ENCODE measurements at regions not wholly inside any gene's neighbourhood (a gene's known extent, or its start where the extent isn't known, plus 50 kb on each side); places are given as distances from the start of the nearest gene placed in this dataset.

DNA sequence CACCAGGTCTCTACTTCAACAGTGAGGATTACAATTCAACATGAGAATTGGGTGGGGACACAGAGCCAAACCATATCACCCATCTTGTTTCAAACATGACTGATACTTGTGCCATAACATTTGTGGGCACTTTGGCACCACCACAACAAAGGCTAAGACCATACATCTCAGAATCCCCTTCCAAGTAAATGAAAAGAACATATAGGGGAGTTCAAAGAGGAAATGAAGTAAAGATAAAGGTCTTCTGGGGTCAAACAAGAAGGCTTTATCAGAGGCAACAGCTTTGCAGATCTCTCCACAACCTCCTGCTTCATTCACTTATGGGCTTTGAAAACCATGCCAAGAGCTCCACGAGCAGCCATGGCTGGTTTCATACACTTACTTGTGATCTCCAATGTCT lies 122.7 kb downstream of the ANKRD50 start:
- no peak overlapping the region for H4K8ac ChIP-seq (ENCODE audit: low read depth, low read length)
- H4K91ac ChIP-seq (ENCODE audit: low read depth, low read length, poor library complexity) = no peak overlapping the region
- no peak overlapping the region for H3K4ac ChIP-seq (ENCODE audit: low read length)
- no peak overlapping the region for H3K14ac ChIP-seq (ENCODE audit: low read length)
- no peaks in the 10 kb centered on the region for H3K4me1 ChIP-seq (ENCODE audit: control insufficient read depth in 2 of 2, insufficient read depth in 1 of 2, low read depth in 1 of 2, low read length in 2 of 2)
- no peak overlapping the region for H3K27ac ChIP-seq (replicated peaks; ENCODE audit: low read length)
- H2BK120ac ChIP-seq (ENCODE audit: low read depth, low read length) = no peak overlapping the region
- no peak overlapping the region for H2AK5ac ChIP-seq (ENCODE audit: low read depth, low read length)
- no CpG with 5 or more reads among the region's 1 CpG for WGBS, 2 donors (ENCODE audit: extremely low coverage in 2 of 2, insufficient read length in 2 of 2, insufficient replicate concordance in 1 of 2)
- no peaks in the 10 kb centered on the region for H3K36me3 ChIP-seq (replicated peaks in 1 of 2; ENCODE audit: control insufficient read depth in 2 of 2, insufficient read depth in 2 of 2, low read length in 2 of 2)
- no peak overlapping the region for H2BK5ac ChIP-seq (ENCODE audit: low read length)
- no peak overlapping the region for H3K18ac ChIP-seq (ENCODE audit: low read length)
- no peak overlapping the region for H2BK12ac ChIP-seq (ENCODE audit: low read length)
- H3K79me1 ChIP-seq (ENCODE audit: low read depth, low read length) = no peaks in the 10 kb centered on the region
- no peaks in the 10 kb centered on the region for H3K9me3 ChIP-seq (replicated peaks in 1 of 2; ENCODE audit: control insufficient read depth in 2 of 2, insufficient read depth in 1 of 2, low read depth in 1 of 2, low read length in 2 of 2)
- H3K4me2 ChIP-seq (ENCODE audit: insufficient read depth, low read length, poor library complexity, severe bottlenecking) = no peak overlapping the region
- DNase-seq (ENCODE audit: low spot score) = no peak
- H2AFZ ChIP-seq (ENCODE audit: low read length) = no peak overlapping the region
- no peak overlapping the region for H3K9ac ChIP-seq (ENCODE audit: low read depth, low read length, poor library complexity)
- no peak overlapping the region for H2BK15ac ChIP-seq (ENCODE audit: low read length)
- no peak overlapping the region for H3K4me3 ChIP-seq (ENCODE audit: low read length in 2 of 2)
- H3K27me3 ChIP-seq (ENCODE audit: control insufficient read depth in 3 of 3, insufficient read depth in 3 of 3, low read depth in 1 of 3, low read length in 3 of 3) = no peaks in the 10 kb centered on the region
- H3K23ac ChIP-seq (ENCODE audit: low read depth, low read length, poor library complexity) = no peak overlapping the region

DNA sequence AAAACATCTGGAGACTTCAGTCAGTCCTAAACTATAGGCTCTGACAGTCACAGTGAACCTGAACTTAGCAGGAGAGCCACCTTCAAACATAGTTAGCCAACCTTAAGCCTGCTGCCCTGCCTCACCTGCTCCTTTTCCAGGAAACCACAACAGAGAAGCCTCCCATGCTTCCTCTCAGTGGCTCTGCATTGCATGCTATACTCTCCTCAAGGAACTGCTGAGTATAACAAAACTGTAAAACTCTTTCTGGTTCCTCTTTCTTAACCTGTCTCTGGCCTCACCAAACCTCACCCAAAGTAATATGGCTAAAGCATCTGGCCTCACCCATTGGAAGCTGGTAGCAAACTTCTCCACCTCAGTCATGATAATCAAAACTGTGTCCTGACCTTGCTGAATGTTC lies 122.1 kb downstream of the ANKRD50 start:
- H3K4ac ChIP-seq (ENCODE audit: low read length) = no peak overlapping the region
- no peaks in the 10 kb centered on the region for H3K27me3 ChIP-seq (ENCODE audit: control insufficient read depth in 3 of 3, insufficient read depth in 3 of 3, low read depth in 1 of 3, low read length in 3 of 3)
- H4K91ac ChIP-seq (ENCODE audit: low read depth, low read length, poor library complexity) = no peak overlapping the region
- no peaks in the 10 kb centered on the region for H3K4me1 ChIP-seq (ENCODE audit: control insufficient read depth in 2 of 2, insufficient read depth in 1 of 2, low read depth in 1 of 2, low read length in 2 of 2)
- H2AK5ac ChIP-seq (ENCODE audit: low read depth, low read length) = no peak overlapping the region
- H2BK15ac ChIP-seq (ENCODE audit: low read length) = no peak overlapping the region
- DNase-seq (ENCODE audit: low spot score) = no peak
- no peak overlapping the region for H2BK5ac ChIP-seq (ENCODE audit: low read length)
- H3K23ac ChIP-seq (ENCODE audit: low read depth, low read length, poor library complexity) = no peak overlapping the region
- H2BK12ac ChIP-seq (ENCODE audit: low read length) = no peak overlapping the region
- H3K4me2 ChIP-seq (ENCODE audit: insufficient read depth, low read length, poor library complexity, severe bottlenecking) = no peak overlapping the region
- H3K14ac ChIP-seq (ENCODE audit: low read length) = no peak overlapping the region
- H3K79me1 ChIP-seq (ENCODE audit: low read depth, low read length) = no peaks in the 10 kb centered on the region
- H3K9ac ChIP-seq (ENCODE audit: low read depth, low read length, poor library complexity) = no peak overlapping the region
- no peak overlapping the region for H2BK120ac ChIP-seq (ENCODE audit: low read depth, low read length)
- no peak overlapping the region for H4K8ac ChIP-seq (ENCODE audit: low read depth, low read length)
- no peak overlapping the region for H2AFZ ChIP-seq (ENCODE audit: low read length)
- no peaks in the 10 kb centered on the region for H3K9me3 ChIP-seq (replicated peaks in 1 of 2; ENCODE audit: control insufficient read depth in 2 of 2, insufficient read depth in 1 of 2, low read depth in 1 of 2, low read length in 2 of 2)
- H3K36me3 ChIP-seq (replicated peaks in 1 of 2; ENCODE audit: control insufficient read depth in 2 of 2, insufficient read depth in 2 of 2, low read length in 2 of 2) = no peaks in the 10 kb centered on the region
- H3K18ac ChIP-seq (ENCODE audit: low read length) = no peak overlapping the region
- no peak overlapping the region for H3K4me3 ChIP-seq (ENCODE audit: low read length in 2 of 2)
- H3K27ac ChIP-seq (replicated peaks; ENCODE audit: low read length) = no peak overlapping the region

DNA sequence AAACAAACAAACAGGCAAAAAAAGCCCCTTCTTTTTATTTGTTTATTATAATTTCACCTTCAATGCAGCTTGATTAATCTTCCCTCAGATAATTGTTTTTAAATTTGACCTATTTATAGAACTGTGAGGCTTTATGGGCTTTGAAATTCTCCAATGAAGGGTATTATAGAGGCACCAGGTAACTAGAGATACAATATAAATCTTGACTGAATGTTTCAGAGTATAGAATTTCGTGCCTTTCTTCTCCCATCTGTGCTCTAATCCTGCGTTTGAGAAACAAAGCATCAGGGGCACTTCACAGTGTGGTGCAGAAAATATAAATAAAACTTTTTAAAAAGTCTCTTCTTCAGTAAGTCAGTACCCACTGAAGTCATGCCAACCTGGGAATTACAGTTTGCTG lies 120.9 kb downstream of the ANKRD50 start:
- no CpG with 5 or more reads among the region's 2 CpGs for WGBS, 2 donors (ENCODE audit: extremely low coverage in 2 of 2, insufficient read length in 2 of 2, insufficient replicate concordance in 1 of 2)
- no peak overlapping the region for H3K18ac ChIP-seq (ENCODE audit: low read length)

DNA sequence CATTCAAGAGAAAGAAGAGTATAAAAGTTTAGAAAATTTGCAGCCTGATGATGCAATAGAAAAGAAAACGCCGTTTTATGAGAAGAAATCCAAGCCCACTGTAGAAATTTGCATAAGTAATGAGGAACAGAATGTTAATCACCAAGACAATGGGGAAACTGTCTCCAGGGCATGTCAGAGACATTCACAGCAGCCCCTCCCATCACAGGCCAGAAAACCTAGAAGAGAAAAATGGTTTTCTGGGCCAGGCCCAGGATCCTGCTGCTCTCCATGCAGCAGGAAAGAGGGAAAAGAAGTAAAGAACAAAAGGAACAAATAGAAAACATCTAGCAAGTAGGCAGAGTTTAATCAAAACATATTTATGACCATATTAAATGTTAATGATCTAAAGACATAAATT lies 119.0 kb downstream of the ANKRD50 start:
- no peak overlapping the region for H3K4me3 ChIP-seq (ENCODE audit: low read length in 2 of 2)
- no peak overlapping the region for H2AFZ ChIP-seq (ENCODE audit: low read length)
- H2AK5ac ChIP-seq (ENCODE audit: low read depth, low read length) = no peak overlapping the region
- no peak overlapping the region for H3K27ac ChIP-seq (replicated peaks; ENCODE audit: low read length)
- no peak for DNase-seq (ENCODE audit: low spot score)
- H3K23ac ChIP-seq (ENCODE audit: low read depth, low read length, poor library complexity) = no peak overlapping the region
- no peak overlapping the region for H4K91ac ChIP-seq (ENCODE audit: low read depth, low read length, poor library complexity)
- no peak overlapping the region for H2BK5ac ChIP-seq (ENCODE audit: low read length)
- H3K36me3 ChIP-seq (replicated peaks in 1 of 2; ENCODE audit: control insufficient read depth in 2 of 2, insufficient read depth in 2 of 2, low read length in 2 of 2) = no peaks in the 10 kb centered on the region
- no peak overlapping the region for H2BK120ac ChIP-seq (ENCODE audit: low read depth, low read length)
- H3K9me3 ChIP-seq (replicated peaks in 1 of 2; ENCODE audit: control insufficient read depth in 2 of 2, insufficient read depth in 1 of 2, low read depth in 1 of 2, low read length in 2 of 2) = no peaks in the 10 kb centered on the region
- H3K18ac ChIP-seq (ENCODE audit: low read length) = no peak overlapping the region
- no peaks in the 10 kb centered on the region for H3K27me3 ChIP-seq (ENCODE audit: control insufficient read depth in 3 of 3, insufficient read depth in 3 of 3, low read depth in 1 of 3, low read length in 3 of 3)
- H3K4me2 ChIP-seq (ENCODE audit: insufficient read depth, low read length, poor library complexity, severe bottlenecking) = no peak overlapping the region
- no peak overlapping the region for H2BK12ac ChIP-seq (ENCODE audit: low read length)
- H2BK15ac ChIP-seq (ENCODE audit: low read length) = no peak overlapping the region
- H3K4me1 ChIP-seq (ENCODE audit: control insufficient read depth in 2 of 2, insufficient read depth in 1 of 2, low read depth in 1 of 2, low read length in 2 of 2) = no peaks in the 10 kb centered on the region
- no peak overlapping the region for H3K4ac ChIP-seq (ENCODE audit: low read length)
- no peak overlapping the region for H4K8ac ChIP-seq (ENCODE audit: low read depth, low read length)
- WGBS, 2 donors (ENCODE audit: extremely low coverage in 2 of 2, insufficient read length in 2 of 2, insufficient replicate concordance in 1 of 2) = no CpG with 5 or more reads among the region's 2 CpGs
- H3K9ac ChIP-seq (ENCODE audit: low read depth, low read length, poor library complexity) = no peak overlapping the region
- no peaks in the 10 kb centered on the region for H3K79me1 ChIP-seq (ENCODE audit: low read depth, low read length)
- no peak overlapping the region for H3K14ac ChIP-seq (ENCODE audit: low read length)

More for the DNA sequence above, 120.9 kb downstream of the ANKRD50 start:
- Histone ChIP-seq H3K36me3 (replicated peaks in 1 of 2; ENCODE audit: control insufficient read depth in 2 of 2, insufficient read depth in 2 of 2, low read length in 2 of 2) (no peaks in the 10 kb centered on the region), H4K91ac (ENCODE audit: low read depth, low read length, poor library complexity) (no peak overlapping the region), H3K4me1 (ENCODE audit: control insufficient read depth in 2 of 2, insufficient read depth in 1 of 2, low read depth in 1 of 2, low read length in 2 of 2) (no peaks in the 10 kb centered on the region), H3K9me3 (replicated peaks in 1 of 2; ENCODE audit: control insufficient read depth in 2 of 2, insufficient read depth in 1 of 2, low read depth in 1 of 2, low read length in 2 of 2) (no peaks in the 10 kb centered on the region), H2AFZ (ENCODE audit: low read length) (no peak overlapping the region), H2BK15ac (ENCODE audit: low read length) (no peak overlapping the region), H4K8ac (ENCODE audit: low read depth, low read length) (no peak overlapping the region), H3K14ac (ENCODE audit: low read length) (no peak overlapping the region), H3K27me3 (ENCODE audit: control insufficient read depth in 3 of 3, insufficient read depth in 3 of 3, low read depth in 1 of 3, low read length in 3 of 3) (no peaks in the 10 kb centered on the region), H2BK120ac (ENCODE audit: low read depth, low read length) (no peak overlapping the region), H3K79me1 (ENCODE audit: low read depth, low read length) (no peaks in the 10 kb centered on the region), H3K9ac (ENCODE audit: low read depth, low read length, poor library complexity) (no peak overlapping the region), H2BK5ac (ENCODE audit: low read length) (no peak overlapping the region), H3K4ac (ENCODE audit: low read length) (no peak overlapping the region), H2AK5ac (ENCODE audit: low read depth, low read length) (no peak overlapping the region), H3K23ac (ENCODE audit: low read depth, low read length, poor library complexity) (no peak overlapping the region), H2BK12ac (ENCODE audit: low read length) (no peak overlapping the region), H3K27ac (replicated peaks; ENCODE audit: low read length) (no peak overlapping the region), H3K4me2 (ENCODE audit: insufficient read depth, low read length, poor library complexity, severe bottlenecking) (no peak overlapping the region), H3K4me3 (ENCODE audit: low read length in 2 of 2) (no peak overlapping the region)
- DNase-seq (ENCODE audit: low spot score) = no peak
